HepG2 (cell line): ENCODE measurements at regions not wholly inside any gene's neighbourhood (a gene's known extent, or its start where the extent isn't known, plus 50 kb on each side); places are given as distances from the start of the nearest gene placed in this dataset.

ENCODE experiments used
- SMARCC2 ChIP-seq: fragments of 450-650 bp; IDR thresholded peaks from 2 replicates; pipeline ENCODE4 v1.6.1; 2017; ENCODE audit warnings: antibody characterized with exemption, mild to moderate bottlenecking
- ZSCAN12 ChIP-seq: sonication (generic); formaldehyde crosslinking; IDR thresholded peaks from 2 replicates; pipeline ENCODE4 v1.9.0; 2021; ENCODE audit warnings: mild to moderate bottlenecking, missing genetic modification reagents
- TF ChIP-seq, protein P1 (sequence below): IDR thresholded peaks from 2 replicates; pipeline ENCODE4 v1.6.1; 2016
- TF ChIP-seq, protein P2 (sequence below): sonication (generic); formaldehyde crosslinking; IDR thresholded peaks from 2 replicates; pipeline ENCODE4 v1.5.0; 2020; ENCODE audit warnings: missing genetic modification reagents, mild to moderate bottlenecking, borderline replicate concordance

DNA sequence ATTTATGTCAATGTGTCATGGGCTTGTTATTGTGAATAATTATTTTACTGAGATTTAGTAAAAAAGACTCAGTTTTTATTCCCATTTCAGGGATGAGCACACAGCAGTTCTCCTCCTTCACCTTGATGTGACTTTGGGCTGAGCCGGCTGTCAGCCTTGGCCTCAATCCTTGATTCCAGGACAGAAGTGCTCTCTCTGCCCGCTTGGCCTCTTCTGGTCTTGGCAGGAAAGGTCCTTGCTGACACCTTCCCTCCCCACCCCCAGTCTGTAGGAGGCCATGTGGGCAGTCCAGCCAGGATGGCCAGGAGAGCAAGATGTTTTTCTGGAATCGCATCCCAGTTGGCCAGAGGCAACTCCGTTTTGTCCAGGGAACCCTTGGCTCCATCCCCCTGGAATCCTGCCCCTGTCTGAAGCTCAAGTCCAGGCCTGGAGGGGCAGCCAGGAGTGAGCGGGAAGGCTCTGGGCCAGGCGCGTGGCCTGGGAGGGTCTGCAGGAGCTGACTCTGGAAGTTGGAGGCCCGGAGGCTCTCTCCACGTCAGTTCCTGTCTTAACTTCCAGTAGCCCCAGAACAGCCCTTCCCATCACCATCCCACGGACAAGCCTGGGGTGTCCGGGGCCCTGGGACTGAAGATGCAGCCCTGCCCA lies 100.9 kb downstream of the PDGFA start:
- TF ChIP-seq SMARCC2, result no peak
- TF ChIP-seq, protein P1, sequence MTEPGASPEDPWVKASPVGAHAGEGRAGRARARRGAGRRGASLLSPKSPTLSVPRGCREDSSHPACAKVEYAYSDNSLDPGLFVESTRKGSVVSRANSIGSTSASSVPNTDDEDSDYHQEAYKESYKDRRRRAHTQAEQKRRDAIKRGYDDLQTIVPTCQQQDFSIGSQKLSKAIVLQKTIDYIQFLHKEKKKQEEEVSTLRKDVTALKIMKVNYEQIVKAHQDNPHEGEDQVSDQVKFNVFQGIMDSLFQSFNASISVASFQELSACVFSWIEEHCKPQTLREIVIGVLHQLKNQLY (CRISPR knock-in tag), result no peak
- TF ChIP-seq, protein P2, sequence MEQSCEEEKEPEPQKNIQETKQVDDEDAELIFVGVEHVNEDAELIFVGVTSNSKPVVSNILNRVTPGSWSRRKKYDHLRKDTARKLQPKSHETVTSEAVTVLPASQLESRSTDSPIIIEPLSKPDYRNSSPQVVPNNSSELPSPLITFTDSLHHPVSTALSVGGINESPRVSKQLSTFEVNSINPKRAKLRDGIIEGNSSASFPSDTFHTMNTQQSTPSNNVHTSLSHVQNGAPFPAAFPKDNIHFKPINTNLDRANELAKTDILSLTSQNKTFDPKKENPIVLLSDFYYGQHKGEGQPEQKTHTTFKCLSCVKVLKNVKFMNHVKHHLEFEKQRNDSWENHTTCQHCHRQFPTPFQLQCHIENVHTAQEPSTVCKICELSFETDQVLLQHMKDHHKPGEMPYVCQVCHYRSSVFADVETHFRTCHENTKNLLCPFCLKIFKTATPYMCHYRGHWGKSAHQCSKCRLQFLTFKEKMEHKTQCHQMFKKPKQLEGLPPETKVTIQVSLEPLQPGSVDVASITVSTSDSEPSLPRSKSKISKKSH (CRISPR knock-in tag), result no peak
- TF ChIP-seq ZSCAN12 (CRISPR knock-in tag), result no peak
